HG03378 (cell line): ENCODE measurements at regions not wholly inside any gene's neighbourhood (a gene's known extent, or its start where the extent isn't known, plus 50 kb on each side); places are given as distances from the start of the nearest gene placed in this dataset.

Experiments
- ATAC-seq: cut with Tn5 transposase; IDR thresholded peaks from one replicate; pipeline ENCODE4 v1.9.1; 2021; ENCODE audit warnings: mild to moderate bottlenecking, moderate library complexity; ENCODE audit not compliant: unreplicated experiment

GRCh38 chr18:60753753-60754152 is 381.2 kb upstream of the MC4R start:
- ATAC-seq = no peak

GRCh38 chr18:60754413-60755009 is 381.9 kb upstream of the MC4R start:
- ATAC-seq = no peak

GRCh38 chr18:60755134-60755533 is 382.6 kb upstream of the MC4R start:
- ATAC-seq = no peak

GRCh38 chr18:60775978-60776377 is 403.4 kb upstream of the MC4R start:
- no peak for ATAC-seq

GRCh38 chr18:60784161-60784560 is 411.6 kb upstream of the MC4R start:
- no peak for ATAC-seq

- ATAC-seq = no peak
These were observed 422.2 kb upstream of the MC4R start for GRCh38 chr18:60794802-60795201.

GRCh38 chr18:60804415-60804814 is 431.8 kb upstream of the MC4R start:
- ATAC-seq = no peak

GRCh38 chr18:60809937-60810336 is 437.4 kb upstream of the MC4R start:
- ATAC-seq = no peak

GRCh38 chr18:60812921-60813320 is 440.3 kb upstream of the MC4R start:
- no peak for ATAC-seq

GRCh38 chr18:60826346-60826745 is 453.8 kb upstream of the MC4R start:
- no peak for ATAC-seq

GRCh38 chr18:60831971-60832370 is 459.4 kb upstream of the MC4R start:
- no peak for ATAC-seq

- no peak for ATAC-seq
These were observed 466.1 kb upstream of the MC4R start for GRCh38 chr18:60838677-60839076.

GRCh38 chr18:60846396-60846795 is 473.8 kb upstream of the MC4R start:
- no peak for ATAC-seq

- no peak for ATAC-seq
These were observed 474.9 kb upstream of the MC4R start for GRCh38 chr18:60847517-60847916.

GRCh38 chr18:60861575-60861974 is 471.7 kb upstream of the CDH20 start:
- ATAC-seq = no peak

GRCh38 chr18:60862988-60863387 is 470.2 kb upstream of the CDH20 start:
- ATAC-seq = no peak

GRCh38 chr18:60865801-60866200 is 467.4 kb upstream of the CDH20 start:
- ATAC-seq = no peak

GRCh38 chr18:60870261-60871153 is 462.7 kb upstream of the CDH20 start:
- ATAC-seq = no peak

- ATAC-seq = no peak
These were observed 460.8 kb upstream of the CDH20 start for GRCh38 chr18:60872434-60872833.

- no peak for ATAC-seq
These were observed 459.5 kb upstream of the CDH20 start for GRCh38 chr18:60873708-60874107.

GRCh38 chr18:60875957-60876507 is 457.2 kb upstream of the CDH20 start:
- no peak for ATAC-seq

- ATAC-seq = no peak
These were observed 453.0 kb upstream of the CDH20 start for GRCh38 chr18:60880184-60880583.
